NT2/D1 (cell line): ENCODE measurements at regions not wholly inside any gene's neighbourhood (a gene's known extent, or its start where the extent isn't known, plus 50 kb on each side); places are given as distances from the start of the nearest gene placed in this dataset.

ENCODE experiments used
- DNase-seq: peaks from one replicate; pipeline ENCODE4 v3.0.0-alpha.2; 2011; ENCODE audit warnings: low read depth, low spot score
- H3K27me3 ChIP-seq: 2 replicates; pipeline ENCODE4 v1.6.0; 2011; ENCODE audit warnings: mild to moderate bottlenecking; ENCODE audit not compliant: insufficient read length, insufficient read depth
- H3K36me3 ChIP-seq: 2 replicates; pipeline ENCODE4 v1.6.1; 2011; ENCODE audit warnings: mild to moderate bottlenecking, low read length, mixed read lengths; ENCODE audit not compliant: insufficient read depth, insufficient read length
- H3K4me1 ChIP-seq: 2 replicates; pipeline ENCODE4 v1.5.1; 2011; ENCODE audit not compliant: insufficient read depth, insufficient read length
- H3K4me3 ChIP-seq: 2 replicates; pipeline ENCODE4 v1.5.1; 2011; ENCODE audit warnings: low read depth; ENCODE audit not compliant: insufficient read length
- H3K9ac ChIP-seq: 2 replicates; pipeline ENCODE4 v1.6.0; 2011; ENCODE audit warnings: low read depth; ENCODE audit not compliant: insufficient read length
- H3K9me3 ChIP-seq: 2 replicates; pipeline ENCODE4 v1.5.1; 2011; ENCODE audit warnings: mild to moderate bottlenecking, low read length; ENCODE audit not compliant: insufficient read depth
- SUZ12 ChIP-seq: IDR thresholded peaks from 2 replicates; pipeline ENCODE4 v1.6.1; 2011; ENCODE audit not compliant: insufficient read length, insufficient read depth; ENCODE audit errors: extremely low read depth
- YY1 ChIP-seq: IDR thresholded peaks from 2 replicates; pipeline ENCODE4 v1.6.1; 2011; ENCODE audit not compliant: insufficient read length, insufficient read depth
- ZNF274 ChIP-seq: IDR thresholded peaks from 2 replicates; pipeline ENCODE4 v1.6.1; 2011; ENCODE audit warnings: mild to moderate bottlenecking, low read depth, low read length

DNA sequence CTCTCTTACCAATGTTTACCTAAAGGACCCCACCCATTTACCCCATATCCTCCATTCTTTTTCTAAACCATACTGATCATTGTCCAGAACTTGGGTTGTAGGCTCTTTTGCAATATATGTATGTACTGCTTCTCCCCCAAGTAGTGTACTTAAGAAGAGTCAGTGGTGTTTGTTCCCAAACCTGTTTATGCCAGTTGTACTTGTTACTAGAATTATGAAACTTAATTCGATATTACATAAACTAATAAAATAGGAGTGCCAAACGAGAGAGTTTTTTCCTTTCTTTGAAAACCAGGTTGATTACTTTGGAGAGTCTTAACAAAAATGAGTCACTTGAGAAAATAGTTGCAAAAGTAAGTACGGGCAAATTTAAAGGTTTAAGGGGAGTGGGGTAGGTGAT, 96.3 kb downstream of the GEMIN8 start:
- Histone ChIP-seq H3K36me3 (peaks cover 10% of the 10 kb centered on the region), H3K9me3 (no peaks in the 10 kb centered on the region), H3K4me3 (no peak overlapping the region), H3K27me3 (no peaks in the 10 kb centered on the region), H3K4me1 (peaks cover 3% of the 10 kb centered on the region), H3K9ac (no peak overlapping the region)
- TF ChIP-seq SUZ12 (no peak), YY1 (no peak), ZNF274 (no peak)
- DNase-seq = no peak

DNA sequence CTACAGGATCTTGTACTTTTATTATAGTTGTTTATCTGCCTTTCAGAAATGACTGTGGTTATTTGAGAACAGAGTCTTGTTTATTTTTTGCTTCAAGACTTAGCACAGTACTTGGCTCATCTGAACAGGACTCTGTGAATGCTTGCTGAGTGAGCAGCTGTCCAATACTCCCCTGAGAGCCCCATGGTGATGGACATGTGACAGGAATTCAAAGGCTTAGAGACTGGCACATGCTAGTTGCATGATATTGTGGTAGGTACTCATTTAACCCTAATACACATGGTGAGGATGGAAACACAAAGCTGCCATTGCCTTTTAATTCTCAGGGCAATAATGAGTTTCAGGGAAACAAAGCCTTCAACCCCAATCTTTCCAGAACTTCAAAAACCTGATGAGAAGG, 97.3 kb downstream of the GEMIN8 start:
- H3K27me3 ChIP-seq = no peaks in the 10 kb centered on the region
- peaks cover 10% of the 10 kb centered on the region for H3K36me3 ChIP-seq
- no peaks in the 10 kb centered on the region for H3K9me3 ChIP-seq
- no peak overlapping the region for H3K4me3 ChIP-seq
- no peak overlapping the region for H3K9ac ChIP-seq
- no peak for TF ChIP-seq ZNF274
- no peak for TF ChIP-seq SUZ12
- TF ChIP-seq YY1 = no peak
- no peak for DNase-seq
- H3K4me1 ChIP-seq = peaks cover 3% of the 10 kb centered on the region

DNA sequence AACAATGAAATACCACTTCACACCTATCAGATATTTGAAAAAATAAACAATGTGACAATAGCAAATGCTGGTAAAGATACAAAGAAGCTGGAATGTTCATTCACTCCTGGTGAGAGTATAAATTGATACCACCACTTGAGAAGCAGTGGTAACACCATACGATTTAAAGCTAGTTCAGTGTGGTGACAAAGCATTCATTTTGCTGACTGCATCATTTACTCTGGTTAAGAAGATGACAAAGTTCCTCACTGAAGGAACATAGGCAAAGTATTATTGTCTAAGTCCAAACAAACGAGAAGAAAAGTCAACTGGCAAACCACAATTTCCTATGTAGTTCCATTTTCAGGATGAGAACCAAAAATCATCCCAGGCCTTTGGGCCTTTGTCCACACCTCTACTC, 102.5 kb downstream of the GEMIN8 start:
- DNase-seq = no peak
- Histone ChIP-seq H3K9ac (no peak overlapping the region), H3K36me3 (no peaks in the 10 kb centered on the region), H3K4me1 (no peaks in the 10 kb centered on the region), H3K27me3 (no peaks in the 10 kb centered on the region), H3K4me3 (no peak overlapping the region), H3K9me3 (no peaks in the 10 kb centered on the region)
- TF ChIP-seq SUZ12 (no peak), ZNF274 (no peak), YY1 (no peak)

DNA sequence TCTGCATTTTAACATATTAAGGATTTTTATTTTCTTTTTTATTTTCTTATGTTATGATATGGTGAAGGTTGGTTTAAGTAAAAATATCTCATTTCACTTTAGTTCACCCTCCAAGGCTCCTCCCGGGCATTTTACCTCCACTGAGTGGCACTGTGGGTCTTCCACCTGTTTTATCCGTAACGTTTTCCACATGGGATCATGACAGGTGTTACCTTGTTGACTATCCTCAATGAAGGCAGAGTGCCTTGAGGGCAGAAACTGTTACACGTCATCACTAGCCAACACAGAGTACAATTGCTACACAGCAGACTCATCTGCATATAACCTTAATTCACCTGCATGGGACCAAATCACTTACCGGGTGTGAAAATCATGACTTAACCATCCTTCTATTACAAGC, 105.8 kb downstream of the GEMIN8 start:
- TF ChIP-seq ZNF274 (no peak), SUZ12 (no peak), YY1 (no peak)
- Histone ChIP-seq H3K27me3 (no peaks in the 10 kb centered on the region), H3K4me3 (no peak overlapping the region), H3K36me3 (no peaks in the 10 kb centered on the region), H3K9ac (no peak overlapping the region), H3K4me1 (no peaks in the 10 kb centered on the region), H3K9me3 (no peaks in the 10 kb centered on the region)
- no peak for DNase-seq

DNA sequence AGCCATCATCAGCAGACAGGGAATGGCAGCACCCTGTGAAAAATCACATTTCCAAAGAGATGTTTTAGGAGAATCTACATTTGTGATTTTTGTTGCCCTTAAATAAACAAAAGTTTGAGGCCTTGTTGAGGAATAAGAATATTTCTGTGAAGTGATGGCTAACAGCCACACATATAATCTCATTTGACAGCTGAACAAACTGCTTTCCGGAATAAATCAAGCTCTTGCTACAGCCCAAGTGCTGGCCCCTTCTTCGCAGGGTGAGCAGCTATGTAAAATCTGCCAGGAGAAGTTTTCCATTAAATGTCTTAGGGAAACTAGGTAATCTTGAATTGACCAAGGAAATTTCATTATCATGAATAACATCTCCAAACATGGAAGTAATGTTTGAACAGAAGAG, 106.4 kb upstream of the GPM6B start:
- no peaks in the 10 kb centered on the region for H3K9me3 ChIP-seq
- no peak for DNase-seq
- H3K9ac ChIP-seq = no peak overlapping the region
- no peaks in the 10 kb centered on the region for H3K4me1 ChIP-seq
- TF ChIP-seq ZNF274 = no peak
- no peak for TF ChIP-seq YY1
- TF ChIP-seq SUZ12 = no peak
- H3K4me3 ChIP-seq = no peak overlapping the region
- no peaks in the 10 kb centered on the region for H3K27me3 ChIP-seq
- no peaks in the 10 kb centered on the region for H3K36me3 ChIP-seq

DNA sequence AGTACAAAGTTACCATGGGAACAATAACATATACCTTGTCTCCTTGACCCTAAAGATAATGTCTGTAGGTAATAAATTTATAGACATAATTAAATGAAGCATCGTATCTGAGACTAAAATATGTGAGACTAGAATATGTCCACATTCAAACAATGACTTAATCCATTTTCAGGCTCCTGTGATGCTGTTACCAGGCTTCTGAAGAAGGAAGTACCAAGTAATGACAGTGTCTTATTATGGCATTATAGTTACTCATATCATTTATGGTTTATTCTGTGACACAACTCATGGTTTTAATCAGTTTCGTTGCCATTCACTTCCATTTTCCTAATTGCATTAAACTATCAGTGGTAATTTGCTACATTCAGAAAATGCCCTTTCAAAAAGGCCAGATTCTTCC, 100.6 kb upstream of the GPM6B start:
- H3K9ac ChIP-seq = no peak overlapping the region
- TF ChIP-seq SUZ12 (no peak), ZNF274 (no peak)
- no peaks in the 10 kb centered on the region for H3K9me3 ChIP-seq
- no peaks in the 10 kb centered on the region for H3K27me3 ChIP-seq
- no peak overlapping the region for H3K4me3 ChIP-seq
- no peaks in the 10 kb centered on the region for H3K36me3 ChIP-seq
- no peak for DNase-seq
- no peaks in the 10 kb centered on the region for H3K4me1 ChIP-seq

DNA sequence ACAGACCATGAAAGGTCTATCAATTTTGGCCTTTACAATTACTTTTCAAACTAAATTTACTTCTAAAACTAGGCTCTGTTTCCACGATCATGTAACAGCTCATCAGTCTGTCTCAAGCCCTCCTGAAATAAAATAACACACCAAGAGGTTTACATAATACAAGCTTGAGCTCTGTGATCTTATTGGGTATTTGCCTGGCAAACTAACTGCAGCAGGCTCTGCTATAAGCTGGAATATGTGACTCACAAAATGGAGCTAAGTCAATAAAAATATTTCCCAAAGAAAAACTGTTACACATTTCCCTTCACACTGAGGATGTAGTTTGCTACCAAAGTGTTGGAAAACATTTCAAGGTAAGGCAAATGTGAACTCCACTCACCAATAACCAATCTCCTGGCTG, 94.7 kb upstream of the GPM6B start:
- no peak overlapping the region for H3K9ac ChIP-seq
- H3K36me3 ChIP-seq = no peaks in the 10 kb centered on the region

DNA sequence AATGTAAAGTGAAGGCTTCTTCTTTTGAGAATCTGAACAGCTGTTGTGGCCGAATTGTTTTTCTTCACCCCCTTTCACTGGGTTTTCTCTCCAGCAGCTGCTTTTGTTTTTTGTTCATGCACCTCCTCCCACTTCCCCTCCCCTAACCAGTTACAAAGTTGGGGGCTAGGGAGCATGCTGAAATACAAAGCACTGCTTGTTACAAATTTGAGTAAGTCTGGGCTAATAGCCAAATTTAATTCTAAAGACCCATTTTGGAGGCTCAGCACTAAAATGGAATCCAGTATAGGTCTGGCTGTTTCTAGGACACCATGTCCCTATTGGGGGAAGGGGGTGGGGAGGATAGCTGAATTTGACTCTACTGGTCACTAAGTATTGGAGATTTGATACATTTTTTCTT, 89.2 kb upstream of the GPM6B start:
- Histone ChIP-seq H3K9ac (no peak overlapping the region), H3K4me1 (peaks cover 3% of the 10 kb centered on the region), H3K9me3 (no peaks in the 10 kb centered on the region), H3K36me3 (no peaks in the 10 kb centered on the region), H3K27me3 (no peaks in the 10 kb centered on the region), H3K4me3 (no peak overlapping the region)
- DNase-seq = no peak
- TF ChIP-seq YY1 (no peak), SUZ12 (no peak), ZNF274 (no peak)

More for the DNA sequence above, 94.7 kb upstream of the GPM6B start:
- Histone ChIP-seq H3K9me3 (no peaks in the 10 kb centered on the region), H3K4me3 (no peak overlapping the region), H3K27me3 (no peaks in the 10 kb centered on the region), H3K4me1 (no peaks in the 10 kb centered on the region)
- TF ChIP-seq SUZ12 (no peak), YY1 (no peak), ZNF274 (no peak)
- DNase-seq = no peak
